GM23248 (cell line): ENCODE measurements at regions not wholly inside any gene's neighbourhood (a gene's known extent, or its start where the extent isn't known, plus 50 kb on each side); places are given as distances from the start of the nearest gene placed in this dataset.

Source experiments
- EZH2 ChIP-seq: fragments of 200-600 bp; sonication (generic); IDR thresholded peaks from 2 replicates; pipeline ENCODE4 v1.6.1; 2018; ENCODE audit warnings: antibody characterized with exemption, mild to moderate bottlenecking; ENCODE audit not compliant: insufficient read depth, poor library complexity, severe bottlenecking
- EZH2phosphoT487 ChIP-seq: fragments of 200-600 bp; sonication (generic); IDR thresholded peaks from 2 replicates; pipeline ENCODE4 v1.6.1; 2018; ENCODE audit warnings: antibody characterized with exemption, moderate library complexity, mild to moderate bottlenecking, low read depth; ENCODE audit not compliant: insufficient read depth

- TF ChIP-seq EZH2 = no peak
- TF ChIP-seq EZH2phosphoT487 = no peak
Measured at GRCh38 chr5:61621202-61621650, 289.2 kb downstream of the ZSWIM6 start.
